Breast epithelium (tissue), 4 donors: ENCODE measurements at regions not wholly inside any gene's neighbourhood (a gene's known extent, or its start where the extent isn't known, plus 50 kb on each side); places are given as distances from the start of the nearest gene placed in this dataset.

Experiments
- DNase-seq, 2 donors: peaks; one replicate each; pipeline ENCODE4 v3.0.0-alpha.2; 2019; ENCODE audit warnings: low spot score in 2 of 2
- H3K27ac ChIP-seq, 2 donors: fragments of 200-600 bp; sonication (generic) in 1 of 2; one replicate each; pipeline ENCODE4 v1.5.1; 2016 to 2019; ENCODE audit warnings: mild to moderate bottlenecking in 1 of 2
- H3K27me3 ChIP-seq, 2 donors: fragments of 200-600 bp; sonication (generic) in 1 of 2; one replicate each; pipeline versions ENCODE4 v1.5.1 to v1.6.0; 2017 to 2019; ENCODE audit warnings: control low read depth in 1 of 2, mild to moderate bottlenecking in 1 of 2
- H3K36me3 ChIP-seq: fragments of 200-600 bp; one replicate; pipeline ENCODE4 v1.5.1; 2019
- H3K4me1 ChIP-seq, 2 donors: fragments of 200-600 bp; sonication (generic); one replicate each; pipeline ENCODE4 v1.5.1; 2016 to 2019; ENCODE audit warnings: control low read depth in 1 of 2
- H3K4me3 ChIP-seq, 3 donors: fragments of 200-600 bp; sonication (generic); 1 replicate in 2 of 3; 2 replicates in 1 of 3; pipeline ENCODE4 v1.5.1; 2016 to 2019; ENCODE audit warnings: mild to moderate bottlenecking in 3 of 3, moderate library complexity in 2 of 3
- H3K9me3 ChIP-seq, 2 donors: fragments of 200-600 bp; sonication (generic) in 1 of 2; one replicate each; pipeline ENCODE4 v1.5.1; 2016 to 2019; ENCODE audit warnings: control low read depth in 1 of 2
- CTCF ChIP-seq, 3 donors: fragments of 450-650 bp; IDR thresholded peaks; one replicate each; pipeline ENCODE4 v1.5.1; 2016 to 2017; ENCODE audit warnings: antibody characterized with exemption in 3 of 3, mild to moderate bottlenecking in 3 of 3, moderate library complexity in 3 of 3
- POLR2A ChIP-seq: fragments of 450-650 bp; IDR thresholded peaks from one replicate; pipeline ENCODE4 v1.6.1; 2016; ENCODE audit warnings: antibody characterized with exemption, mild to moderate bottlenecking, moderate library complexity
- POLR2AphosphoS5 ChIP-seq, 3 donors: sonication (generic); formaldehyde crosslinking; IDR thresholded peaks; one replicate each; pipeline ENCODE4 v1.6.1; 2017; ENCODE audit warnings: antibody characterized with exemption in 3 of 3
- intact Hi-C: fragments of 100-400 bp; cut with DNase I; formaldehyde crosslinking; loops from one replicate; pipeline ENCODE4 v1.15.1; 2023; ENCODE audit warnings: low total_unique reads

GRCh38 chr2:14232217-14232616 is 400.3 kb upstream of the LRATD1 start:
- no peak for DNase-seq
- intact Hi-C loops, result no loop called here
- no peaks in the 10 kb centered on the region for H3K27me3 ChIP-seq
- no peak for TF ChIP-seq POLR2AphosphoS5 (IDR thresholded peaks at IDR 0.05)
- TF ChIP-seq CTCF (IDR thresholded peaks at IDR 0.05), result no peak
- TF ChIP-seq POLR2A, result no peak
- H3K9me3 ChIP-seq, result no peaks in the 10 kb centered on the region
- no peaks in the 10 kb centered on the region for H3K4me1 ChIP-seq
- no peaks in the 10 kb centered on the region for H3K36me3 ChIP-seq
- no peak overlapping the region for H3K27ac ChIP-seq
- no peak overlapping the region for H3K4me3 ChIP-seq

GRCh38 chr2:14234911-14235310 is 397.6 kb upstream of the LRATD1 start:
- DNase-seq, result no peak
- no peak overlapping the region for H3K27ac ChIP-seq

GRCh38 chr2:14235667-14236066 is 396.9 kb upstream of the LRATD1 start:
- H3K9me3 ChIP-seq, result no peaks in the 10 kb centered on the region
- no peaks in the 10 kb centered on the region for H3K4me1 ChIP-seq
- H3K36me3 ChIP-seq, result no peaks in the 10 kb centered on the region
- H3K27ac ChIP-seq, result no peak overlapping the region
- intact Hi-C loops, result no loop called here
- TF ChIP-seq POLR2AphosphoS5 (IDR thresholded peaks at IDR 0.05) (no peak), POLR2A (no peak), CTCF (IDR thresholded peaks at IDR 0.05) (no peak)
- no peak for DNase-seq
- H3K27me3 ChIP-seq, result no peaks in the 10 kb centered on the region
- no peak overlapping the region for H3K4me3 ChIP-seq

More at GRCh38 chr2:14234911-14235310, 397.6 kb upstream of the LRATD1 start:
- Histone ChIP-seq H3K27me3 (no peaks in the 10 kb centered on the region), H3K9me3 (no peaks in the 10 kb centered on the region), H3K4me3 (no peak overlapping the region), H3K36me3 (no peaks in the 10 kb centered on the region), H3K4me1 (no peaks in the 10 kb centered on the region)
- intact Hi-C loops, result no loop called here
- no peak for TF ChIP-seq POLR2AphosphoS5 (IDR thresholded peaks at IDR 0.05)
- TF ChIP-seq CTCF (IDR thresholded peaks at IDR 0.05), result no peak
- TF ChIP-seq POLR2A, result no peak

GRCh38 chr2:14237902-14238301 is 394.6 kb upstream of the LRATD1 start:
- Histone ChIP-seq H3K4me3 (no peak overlapping the region), H3K27me3 (peaks cover 0 to 4% of the 10 kb centered on the region in 2 donors), H3K9me3 (no peaks in the 10 kb centered on the region), H3K27ac (no peak overlapping the region), H3K36me3 (no peaks in the 10 kb centered on the region), H3K4me1 (no peaks in the 10 kb centered on the region)
- TF ChIP-seq POLR2A (no peak), POLR2AphosphoS5 (IDR thresholded peaks at IDR 0.05) (no peak), CTCF (IDR thresholded peaks at IDR 0.05) (no peak)
- intact Hi-C loops, result no loop called here
- DNase-seq, result no peak

GRCh38 chr2:14239605-14240004 is 392.9 kb upstream of the LRATD1 start:
- Histone ChIP-seq H3K4me1 (no peaks in the 10 kb centered on the region), H3K27me3 (peaks cover 0 to 4% of the 10 kb centered on the region in 2 donors), H3K27ac (no peak overlapping the region), H3K36me3 (no peaks in the 10 kb centered on the region), H3K9me3 (no peaks in the 10 kb centered on the region), H3K4me3 (no peak overlapping the region)
- TF ChIP-seq CTCF (IDR thresholded peaks at IDR 0.05) (no peak), POLR2A (no peak), POLR2AphosphoS5 (IDR thresholded peaks at IDR 0.05) (no peak)
- intact Hi-C loops, result no loop called here
- no peak for DNase-seq
